Myocyte (in vitro differentiated cells): ENCODE measurements at regions not wholly inside any gene's neighbourhood (a gene's known extent, or its start where the extent isn't known, plus 50 kb on each side); places are given as distances from the start of the nearest gene placed in this dataset.
"Not testable (repeated sequence)": the region's sequence is repeated elsewhere in the genome, so short reads cannot be mapped to it uniquely, and the experiment has no call there.

Experiments
- DNase-seq: peaks from one replicate; pipeline ENCODE4 v3.0.0-alpha.2; 2012; ENCODE audit warnings: low read depth

- DNase-seq: not testable (repeated sequence)
Observed at GRCh38 chrX:124181515-124181914, 150.9 kb upstream of the TEX13D start.

GRCh38 chrX:124190440-124190839 lies 142.0 kb upstream of the TEX13D start:
- DNase-seq: no peak

- DNase-seq: peak; percentile 90
Observed at GRCh38 chrX:124194199-124194598, 138.3 kb upstream of the TEX13D start.

GRCh38 chrX:124194901-124195300 lies 137.6 kb upstream of the TEX13D start:
- DNase-seq: peak; percentile 87

GRCh38 chrX:124203311-124203710 lies 129.1 kb upstream of the TEX13D start:
- no peak for DNase-seq

GRCh38 chrX:124208660-124209059 lies 123.8 kb upstream of the TEX13D start:
- DNase-seq: peak; percentile 86

- no peak for DNase-seq
Observed at GRCh38 chrX:124209792-124210576, 122.5 kb upstream of the TEX13D start.

- peak; percentile 33 for DNase-seq
Observed at GRCh38 chrX:124211312-124211942, 121.0 kb upstream of the TEX13D start.

- DNase-seq: no peak
Observed at GRCh38 chrX:124212622-124213021, 119.8 kb upstream of the TEX13D start.

GRCh38 chrX:124215786-124216185 lies 116.7 kb upstream of the TEX13D start:
- no peak for DNase-seq

- no peak for DNase-seq
Observed at GRCh38 chrX:124216396-124217115, 115.9 kb upstream of the TEX13D start.

GRCh38 chrX:124217304-124218251 lies 114.9 kb upstream of the TEX13D start:
- DNase-seq: peak; percentile 67

- DNase-seq: no peak
Observed at GRCh38 chrX:124223524-124223923, 108.9 kb upstream of the TEX13D start.

- DNase-seq: no peak
Observed at GRCh38 chrX:124224528-124224927, 107.9 kb upstream of the TEX13D start.

GRCh38 chrX:124226129-124226528 lies 106.3 kb upstream of the TEX13D start:
- DNase-seq: no peak

- no peak for DNase-seq
Observed at GRCh38 chrX:124228849-124229248, 103.6 kb upstream of the TEX13D start.

GRCh38 chrX:124229374-124229773 lies 103.1 kb upstream of the TEX13D start:
- DNase-seq: no peak

GRCh38 chrX:124230655-124231450 lies 101.6 kb upstream of the TEX13D start:
- no peak for DNase-seq

GRCh38 chrX:124231451-124231759 lies 101.1 kb upstream of the TEX13D start:
- no peak for DNase-seq

GRCh38 chrX:124232523-124233201 lies 99.8 kb upstream of the TEX13D start:
- no peak for DNase-seq
